HepG2 (cell line): ENCODE measurements at regions not wholly inside any gene's neighbourhood (a gene's known extent, or its start where the extent isn't known, plus 50 kb on each side); places are given as distances from the start of the nearest gene placed in this dataset.

Source experiments
- ATAC-seq: fragments of 200-7000 bp; cut with Tn5 transposase; 3 replicates; pipeline ENCODE4 v1.9.1; 2020; ENCODE audit warnings: mild to moderate bottlenecking, moderate library complexity
- BruUV-seq: library from RNA; stranded (reverse); fragments of 400-500 nt; replicated peaks from 2 replicates; lab custom pipeline; 2021; lab: Mats Ljungman, UMichigan
- CTCF ChIA-PET: fragments of 300-600 bp; formaldehyde crosslinking; extraction: SDS; loops from one replicate; lab custom pipeline; 2021; ENCODE audit warnings: low total read pairs, inconsistent platforms, low intra/inter-chr PET ratio; lab: Yijun Ruan, JAX
- POLR2A ChIA-PET: fragments of 350-600 bp; sonication (Branson Sonifier 250); formaldehyde crosslinking; loops from one replicate; lab custom pipeline; 2020; ENCODE audit warnings: antibody characterized with exemption, inconsistent platforms; lab: Yijun Ruan, JAX
- DNase-seq: peaks from one replicate; pipeline ENCODE4 v3.0.0-alpha.2; 2015; ENCODE audit warnings: low spot score
- FAIRE-seq: peaks from 3 replicates; lab custom pipeline; 2011; peaks lifted over from hg19 to GRCh38; lab: Jason Lieb, UNC
- H2AFZ ChIP-seq: one replicate; pipeline ENCODE4 v1.6.1; 2011; ENCODE audit warnings: low read length, inconsistent platforms
- H3K27ac ChIP-seq: fragments of 300-600 bp; 3 replicates; pipeline ENCODE4 v1.8.0; 2011; ENCODE audit warnings: mixed run types, mild to moderate bottlenecking, mixed read lengths, low read length, inconsistent platforms; ENCODE audit not compliant: insufficient read depth; ENCODE audit errors: extremely low read length
- H3K27me3 ChIP-seq, 2 experiments: fragments of 200-600 bp in 1 of 2; 2 replicates in 1 of 2; 3 replicates in 1 of 2; pipeline versions ENCODE4 v1.6.0 to v1.8.0; 2011; ENCODE audit warnings: low read length in 2 of 2, mild to moderate bottlenecking in 2 of 2, moderate library complexity in 2 of 2, inconsistent platforms in 1 of 2; ENCODE audit not compliant: insufficient read depth in 2 of 2, control insufficient read depth in 1 of 2
- H3K36me3 ChIP-seq, 2 experiments: fragments of 200-600 bp in 1 of 2; replicated peaks in 1 of 2; 2 replicates in 1 of 2; 3 replicates in 1 of 2; pipeline versions ENCODE4 v1.5.1 to v1.8.0; 2011; ENCODE audit warnings: low read length in 2 of 2, inconsistent platforms in 1 of 2; ENCODE audit not compliant: insufficient read depth in 2 of 2, control insufficient read depth in 1 of 2
- H3K4me1 ChIP-seq: 2 replicates; pipeline ENCODE4 v1.5.1; 2012; ENCODE audit warnings: low read length, inconsistent platforms; ENCODE audit not compliant: insufficient read depth
- H3K4me2 ChIP-seq: 2 replicates; pipeline ENCODE4 v1.6.0; 2011; ENCODE audit warnings: low read depth, low read length, inconsistent platforms
- H3K4me3 ChIP-seq, 3 experiments: fragments of 200-600 bp in 1 of 3; sonication (generic), shearing (Covaris generic) in 1 of 3; replicated peaks in 1 of 3; 2 replicates each; pipeline ENCODE4 v1.5.1; 2011 to 2016; ENCODE audit warnings: low read length in 3 of 3, inconsistent platforms in 2 of 3, low read depth in 2 of 3, mild to moderate bottlenecking in 2 of 3, control low read depth in 1 of 3, mixed read lengths in 1 of 3; ENCODE audit not compliant: insufficient read depth in 1 of 3
- H3K79me2 ChIP-seq: one replicate; pipeline ENCODE4 v1.6.1; 2011; ENCODE audit warnings: low read length, inconsistent platforms; ENCODE audit not compliant: insufficient read depth
- H3K9ac ChIP-seq: 2 replicates; pipeline ENCODE4 v1.6.0; 2011; ENCODE audit warnings: mild to moderate bottlenecking, low read depth, low read length, inconsistent platforms; ENCODE audit not compliant: insufficient read depth
- H3K9me3 ChIP-seq: 2 replicates; pipeline ENCODE4 v1.5.1; 2012; ENCODE audit warnings: mild to moderate bottlenecking, low read length
- H4K20me1 ChIP-seq: 2 replicates; pipeline ENCODE4 v1.6.0; 2011; ENCODE audit warnings: inconsistent platforms, mild to moderate bottlenecking, low read length, moderate library complexity; ENCODE audit not compliant: insufficient read depth
- MAFF ChIP-seq: IDR thresholded peaks from 2 replicates; pipeline ENCODE4 v1.6.1; 2011; ENCODE audit warnings: low read depth, low read length, improper control_type of control experiment
- MAFK ChIP-seq, 2 experiments: IDR thresholded peaks in 1 of 2; conservative IDR thresholded peaks in 1 of 2; 2 replicates each; pipeline ENCODE4 v1.6.1; 2011; ENCODE audit warnings: improper control_type of control experiment in 2 of 2, low read length in 2 of 2
- SNAPC2 ChIP-seq: sonication (generic); formaldehyde crosslinking; IDR thresholded peaks from 2 replicates; pipeline ENCODE4 v1.8.1; 2022; ENCODE audit warnings: mild to moderate bottlenecking, missing genetic modification reagents
- ZNF407 ChIP-seq: sonication (generic); formaldehyde crosslinking; IDR thresholded peaks from one replicate; pipeline ENCODE4 v1.5.1; 2020; ENCODE audit warnings: mild to moderate bottlenecking, missing genetic modification reagents; ENCODE audit errors: not compliant biosample characterization
- ZNF557 ChIP-seq: sonication (generic); formaldehyde crosslinking; IDR thresholded peaks from 2 replicates; pipeline ENCODE4 v1.4.0; 2020; ENCODE audit warnings: missing genetic modification reagents
- ZNF703 ChIP-seq: sonication (generic); formaldehyde crosslinking; IDR thresholded peaks from 2 replicates; pipeline ENCODE4 v1.5.1; 2020; ENCODE audit warnings: missing genetic modification reagents, mild to moderate bottlenecking, moderate library complexity, borderline replicate concordance
- WGBS: methylation state at CpG from one replicate; pipeline ENCODE4 v1.1.6; 2017; ENCODE audit warnings: low lambda C conversion rate; 5-methylcytosine and 5-hydroxymethylcytosine counted together
- in situ Hi-C: cut with HindIII; loops from 2 replicates; pipeline ENCODE4 v1.10.0; 2017; ENCODE audit warnings: low pct_unique_long_range_greater_than_20kb; ENCODE audit not compliant: extremely low pct_ligation_motif_present
- intact Hi-C: fragments of 100-400 bp; cut with micrococcal nuclease; formaldehyde crosslinking; loops from one replicate; pipeline ENCODE4 v1.10.0; 2022; ENCODE audit not compliant: unreplicated experiment

GRCh38 chr6:66516377-66516776 is 809.4 kb upstream of the EYS start:
- ChIA-PET CTCF (no interaction called here), POLR2A (no interaction called here)
- ATAC-seq (no peak), FAIRE-seq (no peak), DNase-seq (no peak)
- Histone ChIP-seq H3K79me2 (no peaks in the 10 kb centered on the region), H3K4me2 (no peak overlapping the region), H2AFZ (no peak overlapping the region), H3K36me3 (no peaks in the 10 kb centered on the region), H3K27ac (no peak overlapping the region), H3K4me1 (no peaks in the 10 kb centered on the region), H3K4me3 (no peak overlapping the region), H3K9me3 (no peaks in the 10 kb centered on the region), H4K20me1 (no peaks in the 10 kb centered on the region), H3K9ac (no peak overlapping the region), H3K27me3 (no peaks in the 10 kb centered on the region; a peak in 1 of 5 replicates)
- in situ Hi-C loops (no loop called here), intact Hi-C loops (no loop called here)
- BruUV-seq, result no TSS peak
- peak; percentile 58; the same call in 1 of the 2 replicates for TF ChIP-seq MAFF
- no peak for TF ChIP-seq SNAPC2 (CRISPR knock-in tag)
- TF ChIP-seq MAFK (conservative IDR thresholded peaks at IDR 0.05 in 1 of 2, IDR thresholded peaks at IDR 0.05 in 1 of 2; ENCODE audit: low read length in 2 of 2), result peak; percentile 32 to 70; a peak in 3 of 4 replicates

GRCh38 chr6:66508433-66508832 is 801.4 kb upstream of the EYS start:
- in situ Hi-C loops, result no loop called here
- H3K4me1 ChIP-seq, result no peaks in the 10 kb centered on the region
- no peak overlapping the region for H3K4me3 ChIP-seq
- TF ChIP-seq ZNF557 (CRISPR knock-in tag), result no peak
- TF ChIP-seq ZNF703, result no peak
- no peak for TF ChIP-seq ZNF407 (CRISPR knock-in tag)
- BruUV-seq, result no TSS peak
- no peak overlapping the region for H2AFZ ChIP-seq
- no peaks in the 10 kb centered on the region for H3K36me3 ChIP-seq
- H3K79me2 ChIP-seq, result no peaks in the 10 kb centered on the region
- H3K27me3 ChIP-seq, result no peaks in the 10 kb centered on the region
- H4K20me1 ChIP-seq, result no peaks in the 10 kb centered on the region
- intact Hi-C loops, result no loop called here
- no peak overlapping the region for H3K4me2 ChIP-seq
- DNase-seq (no peak), FAIRE-seq (no peak), ATAC-seq (no peak)
- POLR2A ChIA-PET, result no interaction called here
- CTCF ChIA-PET, result no interaction called here
- WGBS, result 8% methylated on average over 3 of the region's 3 CpGs
- H3K9ac ChIP-seq, result no peak overlapping the region
- no peaks in the 10 kb centered on the region for H3K9me3 ChIP-seq
- no peak overlapping the region for H3K27ac ChIP-seq
